Activated CD4-positive, alpha-beta T cell treated with anti-CD3 and anti-CD28 coated beads, Interleukin-2, Interleukin-4, amounts not matched to agents 100 ng/mL and 50 ng/mL, durations not matched to agents 16 hours and 8 hours (primary cell): ENCODE measurements at regions not wholly inside any gene's neighbourhood (a gene's known extent, or its start where the extent isn't known, plus 50 kb on each side); places are given as distances from the start of the nearest gene placed in this dataset.

Experiments used
- DNase-seq: peaks from one replicate; pipeline ENCODE4 v3.0.0-alpha.2; 2020; ENCODE audit warnings: low spot score

DNA sequence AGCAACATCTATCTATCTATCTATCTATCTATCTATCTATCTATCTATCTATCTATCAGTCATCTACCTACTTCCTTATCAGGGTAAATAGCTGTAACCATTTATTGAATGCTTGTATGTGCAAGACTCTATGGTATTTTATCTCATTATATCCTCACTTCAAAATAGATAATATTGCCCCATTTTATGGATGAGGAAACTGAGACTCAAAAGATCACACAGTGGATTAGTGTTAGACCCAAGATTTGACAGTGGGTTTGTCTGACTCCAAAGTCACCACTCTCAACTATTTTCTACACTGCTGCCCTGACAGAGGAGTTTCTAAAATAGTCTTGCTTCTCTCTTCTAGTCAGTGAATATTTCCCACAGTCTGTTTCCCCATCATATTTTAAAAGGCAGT, 94.3 kb upstream of the NR3C1 start:
- no peak for DNase-seq

DNA sequence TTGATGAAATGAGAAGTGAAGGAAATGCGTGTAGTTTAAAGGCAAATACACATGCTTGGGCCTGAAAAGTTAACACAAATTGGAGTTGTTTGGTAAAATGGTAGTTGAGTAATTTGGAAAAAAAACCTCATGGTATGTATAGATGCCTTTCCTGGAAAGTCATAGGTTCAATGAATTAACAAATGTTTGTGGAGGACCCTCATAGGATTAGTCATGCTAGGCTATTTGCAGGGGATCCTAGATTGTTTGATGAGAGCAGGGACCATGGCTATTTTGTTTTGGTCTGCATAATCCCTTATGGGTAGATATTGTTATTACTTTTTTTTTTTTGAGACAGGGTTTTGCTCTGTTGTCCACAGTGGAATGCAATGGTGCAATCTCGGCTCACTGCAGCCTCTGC, 93.5 kb upstream of the NR3C1 start:
- no peak for DNase-seq

DNA sequence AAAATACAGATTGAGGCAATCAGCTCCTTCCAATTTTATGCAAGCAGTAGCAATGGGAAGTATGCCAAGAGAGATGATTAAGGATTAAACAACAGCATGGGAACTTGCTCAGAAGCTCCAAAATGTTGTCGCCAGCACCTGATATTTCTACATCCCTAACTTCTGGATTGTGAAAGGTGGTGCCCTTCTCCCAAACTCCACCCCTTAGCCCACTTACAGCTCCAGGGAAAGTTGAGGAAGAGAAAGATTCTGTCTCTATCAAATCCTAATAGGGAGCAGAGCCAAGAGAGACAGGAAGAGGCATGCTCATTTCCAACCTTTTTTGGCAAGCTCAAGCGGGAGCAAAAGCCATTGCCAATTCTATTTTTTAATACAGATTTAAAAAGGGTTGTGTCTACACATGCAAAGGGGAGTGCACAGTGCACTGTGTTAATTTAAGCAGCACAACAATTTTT, 92.4 kb upstream of the NR3C1 start:
- DNase-seq: no peak

DNA sequence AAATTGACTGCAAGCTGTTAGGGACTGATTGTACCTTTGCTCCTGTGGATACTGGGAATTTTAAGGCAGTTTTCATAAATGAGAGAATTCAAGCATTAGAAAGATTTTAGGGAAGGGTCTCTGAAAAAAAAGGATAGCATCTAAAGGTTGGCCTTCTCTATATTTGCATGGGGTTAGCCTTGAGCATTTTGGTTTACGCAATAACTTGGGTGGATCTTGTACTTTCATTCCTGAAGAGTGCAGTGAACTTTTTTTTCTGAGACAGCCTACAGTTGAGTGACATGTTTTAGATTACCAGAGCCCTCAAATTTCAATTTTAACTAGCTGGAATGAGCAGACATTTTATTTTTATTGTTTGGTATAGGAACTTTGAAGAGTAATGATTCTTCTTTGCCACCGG, 91.6 kb upstream of the NR3C1 start:
- DNase-seq: no peak

DNA sequence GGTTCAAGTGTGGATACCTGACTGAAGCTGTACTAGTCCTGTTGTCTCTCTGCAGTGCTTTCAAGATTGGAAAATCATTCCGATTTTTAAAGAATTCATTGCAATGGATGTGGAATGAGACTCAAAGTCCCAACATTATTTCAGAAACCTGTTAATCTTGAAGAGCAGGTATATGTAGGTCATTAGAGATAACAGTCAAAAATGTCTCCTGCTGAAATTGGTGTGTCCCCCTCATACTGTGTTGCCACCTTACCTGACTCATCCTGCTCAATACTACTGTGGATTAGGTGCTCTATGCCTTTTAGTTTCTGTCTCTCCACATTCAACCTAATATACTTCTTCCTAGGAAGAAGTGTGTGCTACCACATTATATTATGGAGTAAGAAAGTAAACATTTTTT, 91.1 kb upstream of the NR3C1 start:
- no peak for DNase-seq

DNA sequence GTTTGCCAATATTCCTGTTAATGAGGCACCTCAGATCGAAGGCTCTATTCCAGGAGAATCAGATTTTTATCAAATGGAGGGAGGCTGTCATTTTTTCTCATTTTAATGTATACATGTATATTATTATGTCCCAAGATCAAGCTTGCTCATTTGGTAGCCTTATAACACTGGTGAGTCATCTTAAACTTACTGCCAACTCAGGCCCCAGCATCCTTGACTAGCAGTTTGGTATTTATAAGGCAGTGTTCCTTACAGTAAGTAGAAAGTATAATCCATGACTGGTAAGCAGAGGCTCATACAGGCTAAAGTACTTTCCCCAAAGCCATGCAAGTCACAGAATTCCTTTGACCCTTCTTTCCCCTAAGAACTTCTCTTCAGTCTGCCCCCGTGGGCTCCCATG, 90.7 kb upstream of the NR3C1 start:
- DNase-seq: no peak

DNA sequence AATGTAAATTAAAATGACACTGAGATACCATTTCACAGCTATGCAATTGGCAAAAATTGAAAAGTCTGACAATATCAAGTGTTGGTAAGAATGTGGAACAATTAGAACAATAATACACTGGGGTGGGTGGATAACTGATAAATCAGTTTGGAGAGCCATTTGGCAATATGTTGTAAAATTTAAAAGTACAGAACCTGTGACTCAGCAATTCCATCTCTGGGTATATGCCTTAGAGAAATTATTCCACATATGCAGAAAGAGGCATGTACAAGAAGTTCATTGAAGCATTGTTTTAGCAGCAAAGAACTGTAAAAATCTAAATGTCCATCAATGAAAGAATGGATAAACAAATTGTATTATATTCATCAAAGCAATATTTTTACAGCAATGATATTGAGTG, 89.3 kb upstream of the NR3C1 start:
- DNase-seq: no peak

DNA sequence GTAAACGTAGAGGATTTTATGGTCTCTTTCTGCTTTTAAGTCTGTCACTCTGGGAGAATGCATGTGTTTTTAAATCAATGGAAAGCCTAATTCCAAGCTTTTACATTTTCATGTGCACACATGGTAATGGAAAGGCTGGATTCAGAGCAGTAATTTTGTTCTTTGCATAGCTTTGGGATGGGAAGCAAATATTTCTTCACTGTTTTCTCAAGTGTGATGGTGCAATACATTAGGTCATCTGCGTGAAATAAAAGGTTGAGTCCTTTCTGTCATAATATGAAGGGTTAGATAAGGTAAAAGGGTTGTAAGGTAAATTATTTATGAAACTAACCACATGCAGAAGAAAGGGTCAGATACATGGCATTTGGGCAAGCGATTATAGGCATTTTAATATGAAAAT, 88.2 kb upstream of the NR3C1 start:
- DNase-seq: no peak

DNA sequence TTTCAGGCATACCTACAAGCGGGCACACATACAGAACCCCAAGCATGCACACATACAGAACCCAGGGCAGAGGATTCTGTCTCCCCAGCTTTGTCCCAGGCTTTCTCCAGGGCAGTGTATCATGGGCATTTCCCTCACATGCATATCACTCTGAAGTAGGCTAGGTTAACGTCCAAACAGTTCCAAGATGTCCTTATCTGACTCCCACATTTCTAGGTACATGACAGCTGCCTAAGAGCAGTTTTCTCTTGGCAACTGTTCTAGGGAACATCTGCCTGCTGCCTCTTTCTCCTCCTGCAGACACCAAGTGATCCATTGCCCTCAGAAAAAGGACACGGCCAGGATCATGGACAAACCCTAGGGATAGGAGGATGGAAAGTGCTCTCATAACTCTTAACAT, 84.9 kb upstream of the NR3C1 start:
- no peak for DNase-seq

DNA sequence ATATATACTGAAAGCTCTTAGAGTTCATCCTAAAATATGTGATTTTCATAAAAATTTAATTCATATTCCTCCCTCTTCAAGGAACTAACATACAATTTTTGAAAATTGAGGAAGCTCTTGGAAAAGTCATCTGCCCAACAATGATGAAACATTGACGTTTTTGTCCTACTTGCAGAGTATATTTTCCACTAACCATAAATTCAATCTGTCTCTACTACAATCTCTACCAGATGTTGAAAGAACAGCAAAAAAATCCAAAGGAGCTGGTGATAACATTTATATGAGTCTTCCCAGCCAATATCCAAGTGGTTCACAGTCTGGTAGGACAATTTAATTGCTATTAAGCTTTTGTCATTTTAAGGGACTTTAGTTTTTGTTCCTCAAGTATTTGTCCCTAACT, 81.1 kb upstream of the NR3C1 start:
- DNase-seq: no peak

DNA sequence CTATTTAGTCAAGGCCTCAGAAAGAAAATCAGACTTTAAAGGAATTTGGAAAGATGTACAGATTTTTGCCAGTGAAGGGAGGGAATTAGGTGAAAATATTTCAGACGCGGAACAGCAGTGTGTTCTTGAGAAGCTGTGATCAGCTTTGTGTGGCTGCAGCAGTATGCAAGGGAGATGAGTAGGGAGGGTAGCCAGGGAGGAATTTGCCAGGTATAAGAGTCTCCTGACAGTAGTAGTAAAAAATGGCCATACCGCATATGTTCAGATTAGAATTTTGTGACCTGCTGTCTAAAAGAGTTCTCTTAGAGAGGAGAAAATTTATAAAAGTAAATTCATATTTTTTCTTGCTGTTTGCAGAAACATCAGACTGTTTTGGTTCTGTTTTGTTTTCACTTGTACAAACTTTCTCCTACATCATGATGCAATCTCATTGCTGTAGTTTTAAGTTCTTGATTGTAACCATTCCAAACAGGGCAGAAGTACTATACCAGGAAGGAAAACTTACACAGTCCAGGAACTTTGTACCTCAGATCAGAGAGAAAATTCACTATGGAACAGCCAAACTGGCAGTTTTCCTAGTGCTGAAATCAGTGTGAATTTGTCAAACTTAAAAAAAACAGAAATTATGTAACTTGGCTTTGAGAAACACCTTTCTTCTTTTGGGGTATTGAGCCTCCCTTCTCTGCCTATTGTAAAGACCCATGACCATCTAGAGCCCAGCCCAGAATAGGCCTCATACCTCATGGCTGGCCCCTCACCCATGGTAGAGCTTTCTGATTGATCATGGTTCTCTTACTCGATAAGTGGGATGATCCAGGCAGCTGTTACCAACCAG, 78.4 kb upstream of the NR3C1 start:
- DNase-seq: no peak

DNA sequence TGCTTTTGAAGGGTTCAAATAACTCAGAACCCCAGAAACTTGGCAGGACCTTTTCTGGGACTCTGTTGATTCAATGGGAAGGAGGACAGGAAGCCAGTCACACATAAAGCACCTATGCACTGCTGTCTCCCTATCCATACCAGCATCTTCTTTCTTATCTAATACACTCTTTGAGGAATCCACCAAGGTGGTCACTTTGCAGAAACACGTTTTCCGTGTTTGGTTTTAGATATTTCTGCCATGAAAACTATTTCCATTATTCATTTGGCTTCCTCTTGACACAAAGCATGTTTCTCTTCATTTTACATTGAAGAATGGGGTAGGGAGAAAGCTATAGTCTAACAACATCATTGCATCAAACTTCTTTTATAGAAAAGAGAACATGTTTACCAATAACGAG, 76.5 kb upstream of the NR3C1 start:
- no peak for DNase-seq

DNA sequence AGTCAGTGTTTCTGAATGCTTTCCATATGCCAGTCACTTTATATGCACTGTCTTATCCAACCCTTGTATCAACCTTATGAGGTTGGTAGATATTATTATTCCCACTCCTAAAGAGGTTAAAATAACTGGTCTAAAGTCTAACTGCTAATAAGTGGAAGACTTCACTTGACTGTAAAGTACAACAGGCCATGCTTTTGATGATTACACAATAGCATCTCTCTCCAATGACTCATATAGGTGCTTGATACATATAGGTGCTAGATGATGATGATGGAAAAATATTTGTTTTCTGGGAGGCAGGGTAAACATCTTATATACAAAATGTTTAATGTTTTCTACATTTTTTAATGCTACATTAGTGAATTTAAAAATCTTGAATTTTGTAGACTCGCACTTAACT, 75.9 kb upstream of the NR3C1 start:
- no peak for DNase-seq

DNA sequence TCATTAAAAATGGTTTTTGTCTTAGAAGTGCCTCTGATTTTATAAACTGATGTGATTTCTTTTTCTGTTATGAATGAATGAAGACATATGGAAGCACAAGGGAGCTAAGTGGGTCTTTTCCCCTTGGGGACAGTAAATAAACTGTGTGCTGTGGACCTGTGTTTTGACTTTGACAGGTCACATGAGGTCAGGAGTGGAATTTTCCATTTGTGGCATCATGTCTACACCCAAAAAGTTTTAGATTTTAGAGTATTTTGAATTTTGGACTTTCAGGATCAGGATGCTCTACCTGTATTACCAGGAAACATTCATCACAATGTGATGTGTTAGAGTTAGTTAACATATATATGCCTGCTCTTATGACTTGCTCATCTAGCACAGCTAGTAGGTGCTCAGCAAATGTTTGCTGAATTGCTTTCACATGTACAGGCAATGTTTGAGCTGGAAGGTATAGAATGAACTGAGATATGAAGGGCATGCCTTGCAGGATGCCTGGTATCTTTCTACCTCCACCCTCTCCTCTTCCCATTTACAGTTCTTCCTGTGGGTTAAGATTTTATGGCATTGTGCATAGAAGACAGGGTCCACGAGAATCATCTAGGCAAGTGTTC, 73.2 kb upstream of the NR3C1 start:
- no peak for DNase-seq

DNA sequence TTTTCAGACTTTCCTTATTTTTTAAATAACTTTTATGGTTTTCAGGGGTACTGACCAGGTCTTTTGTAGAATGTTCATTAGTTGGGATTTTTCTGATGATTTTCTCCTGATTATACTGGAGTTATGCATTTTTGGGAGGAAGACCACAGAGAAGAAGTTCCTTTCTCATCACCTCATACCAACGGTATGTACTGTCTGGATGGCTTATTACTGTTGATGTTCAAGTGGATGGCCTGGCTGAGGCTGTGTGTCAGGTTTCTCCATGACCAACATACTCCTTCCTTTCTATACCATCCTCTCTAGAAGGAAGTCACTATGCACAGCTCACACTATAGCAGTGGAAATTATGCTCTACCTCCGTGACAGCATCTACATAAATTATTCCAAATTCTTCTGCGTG, 71.1 kb upstream of the NR3C1 start:
- DNase-seq: no peak

DNA sequence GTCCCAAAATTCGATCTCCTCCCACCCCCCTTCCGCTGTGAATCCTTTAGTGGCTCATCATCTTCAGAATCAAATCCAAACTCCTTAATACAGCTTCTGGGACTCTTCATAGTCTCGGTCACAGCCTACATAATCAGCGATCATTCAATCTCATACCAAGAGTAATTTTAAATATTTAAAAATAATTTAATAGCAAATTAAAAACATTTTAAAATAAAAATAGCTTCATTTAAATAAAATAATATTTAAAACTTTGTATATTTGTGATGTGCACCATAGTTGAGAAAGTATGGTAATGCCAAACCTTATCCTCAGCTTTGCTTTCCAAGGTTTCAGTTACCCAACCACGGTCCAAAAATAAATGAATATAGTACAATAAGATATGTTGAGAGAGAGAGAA, 70.0 kb upstream of the NR3C1 start:
- DNase-seq: no peak

DNA sequence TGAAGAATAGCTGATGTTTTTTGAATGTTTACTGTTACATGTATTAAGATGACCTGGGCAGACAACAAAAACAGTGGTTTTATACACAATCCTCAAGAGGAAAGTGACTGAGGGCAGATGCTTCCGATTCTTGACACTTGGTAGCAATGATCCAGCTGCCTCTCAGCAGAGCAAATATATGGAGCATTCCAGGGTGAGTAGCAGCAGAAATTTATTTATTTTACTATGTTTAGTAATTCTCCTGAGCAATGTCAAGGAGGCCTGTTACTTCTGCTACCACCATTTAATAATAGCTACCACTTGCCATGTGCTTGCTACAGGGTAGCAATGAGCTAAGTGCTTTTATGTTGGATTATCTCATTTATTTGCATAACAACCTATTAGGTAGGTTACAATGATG, 69.1 kb upstream of the NR3C1 start:
- DNase-seq: no peak

DNA sequence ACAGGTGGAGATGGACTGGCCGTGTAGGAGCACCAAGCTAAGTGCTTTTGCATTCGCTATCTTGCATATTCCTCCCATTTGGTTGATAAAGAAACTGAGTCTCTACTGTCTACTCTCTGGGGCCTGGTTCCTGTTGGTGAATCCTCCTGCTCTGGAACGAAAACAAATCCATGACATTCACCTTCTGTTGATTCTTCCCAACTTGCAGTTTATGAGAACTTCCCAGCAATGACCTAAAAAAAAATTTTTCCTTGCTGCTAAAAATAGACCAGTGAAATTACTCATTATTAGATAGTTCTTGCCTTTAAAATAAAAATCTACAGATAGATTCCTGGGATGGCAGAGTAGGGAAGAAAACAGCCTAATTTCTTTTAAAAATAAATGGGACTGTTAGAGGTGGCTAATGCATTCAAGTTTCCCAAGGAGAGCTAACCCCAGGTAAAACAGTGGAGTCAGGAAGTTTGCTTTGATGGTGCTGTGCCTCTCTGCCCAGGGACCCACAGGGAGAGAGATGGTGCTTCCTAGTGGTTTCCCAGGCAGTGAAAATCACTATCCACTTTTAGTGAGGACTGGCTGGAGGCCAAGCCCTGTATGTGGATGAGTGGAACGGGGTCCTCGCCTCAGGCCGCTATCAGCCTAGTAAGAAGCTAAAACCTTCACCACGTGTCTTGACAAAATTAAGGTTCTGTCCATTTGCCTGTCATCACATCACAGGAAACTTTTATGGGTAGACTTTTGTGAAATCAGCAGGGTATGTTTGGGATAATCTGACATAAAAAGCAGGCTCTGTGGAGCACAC, 68.4 kb upstream of the NR3C1 start:
- no peak for DNase-seq

DNA sequence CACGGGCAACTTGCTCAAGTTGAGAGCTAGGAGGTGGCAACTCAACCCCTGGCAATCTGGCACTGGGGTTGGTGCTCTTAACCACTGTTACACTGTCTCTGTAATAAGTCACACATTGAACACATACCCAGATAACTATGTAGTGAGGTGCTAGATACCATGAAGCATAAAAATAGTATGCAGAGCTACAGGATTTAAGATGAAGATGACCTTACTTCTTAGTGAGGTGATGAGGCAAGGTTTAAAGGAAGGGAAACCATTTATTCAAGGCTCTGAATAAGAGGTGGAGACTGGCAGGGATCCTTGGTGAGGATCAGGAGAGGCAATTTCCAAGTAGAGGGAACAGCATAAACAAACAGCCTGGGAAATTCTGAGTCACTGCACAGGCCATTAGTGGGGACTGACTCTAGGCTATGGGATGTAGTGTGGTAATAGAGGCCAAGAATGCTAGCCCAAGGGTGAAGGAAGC, 67.6 kb upstream of the NR3C1 start:
- no peak for DNase-seq

DNA sequence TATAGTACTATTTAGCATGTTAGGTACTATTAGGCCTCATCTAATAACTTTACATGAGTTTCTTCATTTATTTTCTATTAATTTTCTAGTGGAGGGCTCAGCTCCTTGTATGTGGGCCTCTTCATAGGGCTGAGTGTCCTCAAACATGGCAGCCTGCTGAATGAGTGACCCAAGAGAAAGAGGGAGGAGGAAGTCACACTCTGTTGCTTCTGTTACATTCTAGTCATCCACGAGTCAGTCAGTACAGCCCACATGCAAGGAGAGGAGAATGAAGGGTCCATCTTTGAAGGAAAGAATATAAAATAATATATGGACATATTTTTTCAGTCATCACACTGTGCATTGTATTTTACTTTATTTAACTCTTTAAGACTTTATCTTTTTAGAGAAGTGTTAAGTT, 66.6 kb upstream of the NR3C1 start:
- DNase-seq: no peak

DNA sequence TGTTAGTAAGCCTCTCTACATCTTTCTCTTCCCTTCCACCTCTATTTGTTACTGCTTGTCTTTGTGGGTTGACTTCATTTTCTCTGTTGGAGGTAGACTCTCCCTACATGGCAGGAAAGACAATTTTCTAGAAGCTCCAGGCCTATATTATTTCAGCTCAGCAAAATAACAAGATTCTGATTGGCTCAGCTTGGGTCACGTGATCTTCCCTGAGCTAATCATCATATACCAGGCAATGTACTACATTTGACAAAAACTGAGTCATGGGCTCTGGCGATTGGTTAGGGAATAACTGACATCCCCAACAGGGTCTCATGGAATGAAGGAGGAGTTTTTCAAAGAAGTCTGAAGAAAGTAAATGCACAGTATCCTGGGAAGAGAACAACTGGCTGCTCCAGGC, 65.6 kb upstream of the NR3C1 start:
- no peak for DNase-seq

DNA sequence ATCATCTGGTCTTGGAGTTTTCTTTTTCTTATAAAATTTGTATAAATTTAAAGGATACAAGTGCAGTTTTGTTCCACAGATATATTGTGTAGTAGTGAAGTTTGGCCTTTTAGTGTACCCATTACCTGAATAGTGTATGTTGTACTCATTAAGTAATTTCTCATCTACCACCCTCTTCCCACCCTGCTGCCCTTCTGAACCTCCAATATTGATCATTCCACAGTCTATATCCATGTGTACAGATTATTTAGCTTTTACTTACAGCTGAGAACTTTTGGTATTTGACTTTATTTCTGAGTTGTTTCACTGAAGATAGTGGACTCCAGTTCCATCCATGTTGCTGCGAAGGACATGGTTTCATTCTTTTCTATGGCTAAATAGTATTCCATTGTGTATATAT, 63.1 kb upstream of the NR3C1 start:
- no peak for DNase-seq
